ENCODE measurements at regions not wholly inside any gene's neighbourhood (a gene's known extent, or its start where the extent isn't known, plus 50 kb on each side); places are given as distances from the start of the nearest gene placed in this dataset.
"Not testable (repeated sequence)": the region's sequence is repeated elsewhere in the genome, so short reads cannot be mapped to it uniquely, and the experiment has no call there.

DNA sequence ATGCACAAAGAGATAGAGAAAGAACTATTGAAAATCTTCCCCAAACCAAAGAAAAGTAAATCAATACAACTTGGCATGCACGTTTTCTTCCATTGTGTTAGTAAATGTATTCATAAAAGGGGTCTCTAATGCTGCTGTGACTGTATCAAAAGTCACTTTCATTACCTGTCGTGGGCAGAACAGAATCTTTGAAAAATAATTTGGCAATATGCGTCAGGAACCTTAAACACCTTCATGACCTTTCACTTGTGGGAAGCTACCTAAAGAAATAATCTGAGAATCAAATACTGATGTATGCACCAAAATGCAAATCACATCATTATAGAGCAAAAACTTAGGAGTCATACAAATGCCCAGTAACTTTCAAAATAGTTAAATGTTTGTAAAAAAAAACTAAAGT lies 105.3 kb downstream of the ARL4C start:
- Histone ChIP-seq H3K4me1 (ENCODE audit: control insufficient read depth in 1 of 2, insufficient read depth in 2 of 2, low read length in 2 of 2) (no peaks in the 10 kb centered on the region), H3K27ac (ENCODE audit: low read depth, low read length) (no peak overlapping the region), H2AFZ (ENCODE audit: low read depth, low read length, poor library complexity, severe bottlenecking) (no peak overlapping the region), H3K9me2 (ENCODE audit: insufficient read depth) (no peaks in the 10 kb centered on the region), H3K9me3 (ENCODE audit: control insufficient read depth in 1 of 2, insufficient read depth in 1 of 2, low read depth in 1 of 2, low read length in 2 of 2) (no peaks in the 10 kb centered on the region), H3K9ac (ENCODE audit: low read length) (no peak overlapping the region), H3K79me2 (ENCODE audit: insufficient read depth, low read length) (no peaks in the 10 kb centered on the region), H3K27me3 (ENCODE audit: insufficient read depth, low read length) (no peaks in the 10 kb centered on the region), H3K4me3 (replicated peaks in 1 of 2; ENCODE audit: low read depth in 1 of 2, low read length in 2 of 2) (no peak overlapping the region), H4K20me1 (ENCODE audit: insufficient read depth) (no peaks in the 10 kb centered on the region), H3K4me2 (ENCODE audit: low read length) (no peak overlapping the region), H3K36me3 (ENCODE audit: control insufficient read depth in 1 of 2, insufficient read depth in 2 of 2, low read length in 2 of 2) (no peaks in the 10 kb centered on the region)
- intact Hi-C loops (cut with micrococcal nuclease), result no loop called here
- CTCF ChIA-PET, result no interaction called here
- TF ChIP-seq, protein P1, sequence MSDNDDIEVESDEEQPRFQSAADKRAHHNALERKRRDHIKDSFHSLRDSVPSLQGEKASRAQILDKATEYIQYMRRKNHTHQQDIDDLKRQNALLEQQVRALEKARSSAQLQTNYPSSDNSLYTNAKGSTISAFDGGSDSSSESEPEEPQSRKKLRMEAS (IDR thresholded peaks at IDR 0.05), result no peak
- TF ChIP-seq YY1 (IDR thresholded peaks at IDR 0.05; ENCODE audit: extremely low read depth, insufficient replicate concordance, low read depth, low read length), result no peak
- no peak for TF ChIP-seq CEBPB (IDR thresholded peaks at IDR 0.05; ENCODE audit: low read depth)
- TF ChIP-seq EGR1 (IDR thresholded peaks at IDR 0.05; ENCODE audit: low read depth), result no peak
- TF ChIP-seq TCF7L2 (IDR thresholded peaks at IDR 0.05; ENCODE audit: borderline replicate concordance, extremely low read depth, insufficient read depth, insufficient read length), result no peak
- TF ChIP-seq SP1 (IDR thresholded peaks at IDR 0.05; ENCODE audit: low read depth), result no peak
- no peak for TF ChIP-seq ZNF274 (IDR thresholded peaks at IDR 0.05; ENCODE audit: low read depth, low read length)
- TF ChIP-seq POLR2A (IDR thresholded peaks at IDR 0.05; ENCODE audit: borderline replicate concordance, extremely low read depth, insufficient read depth, insufficient read length), result no peak
- TF ChIP-seq ELF1 (IDR thresholded peaks at IDR 0.05; ENCODE audit: borderline replicate concordance, low read depth), result no peak
- TF ChIP-seq EZH2 (IDR thresholded peaks at IDR 0.05), result no peak
- TF ChIP-seq, protein P2, sequence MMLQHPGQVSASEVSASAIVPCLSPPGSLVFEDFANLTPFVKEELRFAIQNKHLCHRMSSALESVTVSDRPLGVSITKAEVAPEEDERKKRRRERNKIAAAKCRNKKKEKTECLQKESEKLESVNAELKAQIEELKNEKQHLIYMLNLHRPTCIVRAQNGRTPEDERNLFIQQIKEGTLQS (IDR thresholded peaks at IDR 0.05), result no peak
- TF ChIP-seq, protein P3, sequence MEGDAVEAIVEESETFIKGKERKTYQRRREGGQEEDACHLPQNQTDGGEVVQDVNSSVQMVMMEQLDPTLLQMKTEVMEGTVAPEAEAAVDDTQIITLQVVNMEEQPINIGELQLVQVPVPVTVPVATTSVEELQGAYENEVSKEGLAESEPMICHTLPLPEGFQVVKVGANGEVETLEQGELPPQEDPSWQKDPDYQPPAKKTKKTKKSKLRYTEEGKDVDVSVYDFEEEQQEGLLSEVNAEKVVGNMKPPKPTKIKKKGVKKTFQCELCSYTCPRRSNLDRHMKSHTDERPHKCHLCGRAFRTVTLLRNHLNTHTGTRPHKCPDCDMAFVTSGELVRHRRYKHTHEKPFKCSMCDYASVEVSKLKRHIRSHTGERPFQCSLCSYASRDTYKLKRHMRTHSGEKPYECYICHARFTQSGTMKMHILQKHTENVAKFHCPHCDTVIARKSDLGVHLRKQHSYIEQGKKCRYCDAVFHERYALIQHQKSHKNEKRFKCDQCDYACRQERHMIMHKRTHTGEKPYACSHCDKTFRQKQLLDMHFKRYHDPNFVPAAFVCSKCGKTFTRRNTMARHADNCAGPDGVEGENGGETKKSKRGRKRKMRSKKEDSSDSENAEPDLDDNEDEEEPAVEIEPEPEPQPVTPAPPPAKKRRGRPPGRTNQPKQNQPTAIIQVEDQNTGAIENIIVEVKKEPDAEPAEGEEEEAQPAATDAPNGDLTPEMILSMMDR (IDR thresholded peaks at IDR 0.05 in 2 of 3, conservative IDR thresholded peaks at IDR 0.05 in 1 of 3; ENCODE audit: borderline replicate concordance in 1 of 3, insufficient read depth in 1 of 3, low read depth in 2 of 3, low read length in 2 of 3), result no peak
- TF ChIP-seq, protein P4, sequence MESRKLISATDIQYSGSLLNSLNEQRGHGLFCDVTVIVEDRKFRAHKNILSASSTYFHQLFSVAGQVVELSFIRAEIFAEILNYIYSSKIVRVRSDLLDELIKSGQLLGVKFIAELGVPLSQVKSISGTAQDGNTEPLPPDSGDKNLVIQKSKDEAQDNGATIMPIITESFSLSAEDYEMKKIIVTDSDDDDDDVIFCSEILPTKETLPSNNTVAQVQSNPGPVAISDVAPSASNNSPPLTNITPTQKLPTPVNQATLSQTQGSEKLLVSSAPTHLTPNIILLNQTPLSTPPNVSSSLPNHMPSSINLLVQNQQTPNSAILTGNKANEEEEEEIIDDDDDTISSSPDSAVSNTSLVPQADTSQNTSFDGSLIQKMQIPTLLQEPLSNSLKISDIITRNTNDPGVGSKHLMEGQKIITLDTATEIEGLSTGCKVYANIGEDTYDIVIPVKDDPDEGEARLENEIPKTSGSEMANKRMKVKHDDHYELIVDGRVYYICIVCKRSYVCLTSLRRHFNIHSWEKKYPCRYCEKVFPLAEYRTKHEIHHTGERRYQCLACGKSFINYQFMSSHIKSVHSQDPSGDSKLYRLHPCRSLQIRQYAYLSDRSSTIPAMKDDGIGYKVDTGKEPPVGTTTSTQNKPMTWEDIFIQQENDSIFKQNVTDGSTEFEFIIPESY (IDR thresholded peaks at IDR 0.05; ENCODE audit: extremely low read depth, insufficient replicate concordance, low read length), result no peak
- TF ChIP-seq RAD21 (IDR thresholded peaks at IDR 0.05; ENCODE audit: low read depth), result no peak
- no peak for TF ChIP-seq JUND (IDR thresholded peaks at IDR 0.05)
- TF ChIP-seq POLR2AphosphoS5 (IDR thresholded peaks at IDR 0.05; ENCODE audit: low read depth, low read length), result no peak
- no peak for TF ChIP-seq CBX3 (IDR thresholded peaks at IDR 0.05; ENCODE audit: low read depth)
- no peak for TF ChIP-seq SRF (IDR thresholded peaks at IDR 0.05; ENCODE audit: low read depth)
- POLR2A ChIA-PET, result no interaction called here
- no TSS peak for BruUV-seq (replicated peaks)
- no peak for ATAC-seq
- RAD21 ChIA-PET (ENCODE audit: low non-redundant PET in 1 of 2, low total read pairs in 2 of 2, uncharacterized antibody in 2 of 2, unreplicated experiment in 2 of 2), result no interaction called here
- DNase-seq (ENCODE audit: low read depth, low spot score), result no peak

DNA sequence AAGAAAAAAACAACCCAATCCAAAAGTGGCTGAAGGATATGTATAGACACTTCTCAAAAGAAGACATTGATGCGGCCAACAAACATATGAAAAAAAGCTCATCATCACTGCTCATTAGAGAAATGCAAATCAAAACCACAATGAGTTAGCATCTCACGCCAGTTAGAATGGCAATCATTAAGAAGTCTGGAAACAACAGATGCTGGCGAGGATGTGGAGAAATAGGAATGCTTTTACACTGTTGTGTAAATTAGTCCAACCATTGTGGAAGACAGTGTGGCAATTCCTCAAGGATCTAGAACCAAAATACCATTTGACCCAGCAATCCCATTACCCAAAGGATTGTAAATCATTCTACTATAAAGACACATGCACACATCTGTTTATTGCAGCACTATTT lies 107.2 kb downstream of the ARL4C start:
- CTCF ChIA-PET, result not testable (repeated sequence)

More for the DNA sequence above, 107.2 kb downstream of the ARL4C start:
- H3K36me3 ChIP-seq (ENCODE audit: control insufficient read depth in 1 of 2, insufficient read depth in 2 of 2, low read length in 2 of 2); BruUV-seq (replicated peaks); H3K79me2 ChIP-seq (ENCODE audit: insufficient read depth, low read length); H3K9ac ChIP-seq (ENCODE audit: low read length); H3K9me3 ChIP-seq (ENCODE audit: control insufficient read depth in 1 of 2, insufficient read depth in 1 of 2, low read depth in 1 of 2, low read length in 2 of 2); H3K27ac ChIP-seq (ENCODE audit: low read depth, low read length); intact Hi-C loops (cut with micrococcal nuclease); H3K4me1 ChIP-seq (ENCODE audit: control insufficient read depth in 1 of 2, insufficient read depth in 2 of 2, low read length in 2 of 2); H3K27me3 ChIP-seq (ENCODE audit: insufficient read depth, low read length); H4K20me1 ChIP-seq (ENCODE audit: insufficient read depth); DNase-seq (ENCODE audit: low read depth, low spot score); H3K4me3 ChIP-seq (replicated peaks in 1 of 2; ENCODE audit: low read depth in 1 of 2, low read length in 2 of 2); ATAC-seq; H3K9me2 ChIP-seq (ENCODE audit: insufficient read depth); POLR2A ChIA-PET; RAD21 ChIA-PET (ENCODE audit: low non-redundant PET in 1 of 2, low total read pairs in 2 of 2, uncharacterized antibody in 2 of 2, unreplicated experiment in 2 of 2); H2AFZ ChIP-seq (ENCODE audit: low read depth, low read length, poor library complexity, severe bottlenecking); H3K4me2 ChIP-seq (ENCODE audit: low read length): not testable (repeated sequence)

Measured in HCT116 (cell line).